ENCODE measurements at regions not wholly inside any gene's neighbourhood (a gene's known extent, or its start where the extent isn't known, plus 50 kb on each side); places are given as distances from the start of the nearest gene placed in this dataset.
"Not testable (repeated sequence)": the region's sequence is repeated elsewhere in the genome, so short reads cannot be mapped to it uniquely, and the experiment has no call there.

GRCh38 chr3:171915275-171915674 lies 72.1 kb downstream of the TMEM212 start:
- ChIA-PET CTCF (no interaction called here), POLR2A (no interaction called here)
- peaks cover 0 to 4% (median 0%) of the 10 kb centered on the region in 5 donors for H3K36me3 Mint-ChIP-seq
- H3K27me3 Mint-ChIP-seq = peaks cover 4 to 26% (median 13%) of the 10 kb centered on the region in 5 donors
- ATAC-seq (no peak), DNase-seq (no peak)
- Histone ChIP-seq H3K27ac (ENCODE audit: low read depth, low read length) (no peak overlapping the region), H3K27me3 (ENCODE audit: control insufficient read depth in 2 of 2, insufficient read depth in 2 of 2, low read length in 2 of 2) (no peaks in the 10 kb centered on the region), H3K4me3 (ENCODE audit: low read length) (no peak overlapping the region), H3K9me3 (ENCODE audit: control insufficient read depth in 2 of 3, low read length in 3 of 3) (peaks cover 0 to 2% (median 0%) of the 10 kb centered on the region in 3 experiments), H3K36me3 (ENCODE audit: control insufficient read depth in 2 of 3, insufficient read depth in 3 of 3, low read length in 3 of 3) (no peaks in the 10 kb centered on the region), H3K4me1 (ENCODE audit: control insufficient read depth in 2 of 2, insufficient read depth in 2 of 2, low read length in 2 of 2) (no peaks in the 10 kb centered on the region)
- H3K27ac Mint-ChIP-seq = no peak overlapping the region
- intact Hi-C loops (cut with micrococcal nuclease) = no loop called here
- H3K4me1 Mint-ChIP-seq = peaks cover 0 to 1% (median 0%) of the 10 kb centered on the region in 7 donors
- H3K9me3 Mint-ChIP-seq = peaks cover 2 to 25% (median 10%) of the 10 kb centered on the region in 11 donors
- no peak overlapping the region for H3K4me3 Mint-ChIP-seq

- Mint-ChIP-seq H3K36me3 (peaks cover 0 to 8% (median 3%) of the 10 kb centered on the region in 5 donors), H3K27me3 (peaks cover 4 to 37% (median 14%) of the 10 kb centered on the region in 5 donors), H3K4me1 (peaks cover 0 to 1% (median 0%) of the 10 kb centered on the region in 7 donors), H3K4me3 (no peak overlapping the region), H3K27ac (no peak overlapping the region), H3K9me3 (peaks cover 2 to 31% (median 17%) of the 10 kb centered on the region in 11 donors)
- no peaks in the 10 kb centered on the region for H3K27me3 ChIP-seq (ENCODE audit: control insufficient read depth in 2 of 2, insufficient read depth in 2 of 2, low read length in 2 of 2)
- H3K9me3 ChIP-seq (ENCODE audit: control insufficient read depth in 2 of 3, low read length in 3 of 3) = peaks cover 0 to 4% (median 0%) of the 10 kb centered on the region in 3 experiments
- POLR2A ChIA-PET = no interaction called here
- no peaks in the 10 kb centered on the region for H3K36me3 ChIP-seq (ENCODE audit: control insufficient read depth in 2 of 3, insufficient read depth in 3 of 3, low read length in 3 of 3)
- CTCF ChIA-PET = no interaction called here
- H3K4me3 ChIP-seq (ENCODE audit: low read length) = no peak overlapping the region
- intact Hi-C loops (cut with micrococcal nuclease) = no loop called here
- ATAC-seq (no peak), DNase-seq (no peak)
- H3K4me1 ChIP-seq (ENCODE audit: control insufficient read depth in 2 of 2, insufficient read depth in 2 of 2, low read length in 2 of 2) = no peaks in the 10 kb centered on the region
- no peak overlapping the region for H3K27ac ChIP-seq (ENCODE audit: low read depth, low read length)
These were observed 73.7 kb downstream of the TMEM212 start for GRCh38 chr3:171916888-171917287.

GRCh38 chr3:171922629-171923028 lies 79.5 kb downstream of the TMEM212 start:
- H3K9me3 ChIP-seq (ENCODE audit: control insufficient read depth in 2 of 3, low read length in 3 of 3); H3K27me3 ChIP-seq (ENCODE audit: control insufficient read depth in 2 of 2, insufficient read depth in 2 of 2, low read length in 2 of 2); H3K36me3 ChIP-seq (ENCODE audit: control insufficient read depth in 2 of 3, insufficient read depth in 3 of 3, low read length in 3 of 3); H3K4me3 ChIP-seq (ENCODE audit: low read length); POLR2A ChIA-PET; DNase-seq; H3K27ac ChIP-seq (ENCODE audit: low read depth, low read length); H3K4me3 Mint-ChIP-seq; ATAC-seq; H3K4me1 Mint-ChIP-seq; intact Hi-C loops (cut with micrococcal nuclease); CTCF ChIA-PET; H3K27ac Mint-ChIP-seq; H3K4me1 ChIP-seq (ENCODE audit: control insufficient read depth in 2 of 2, insufficient read depth in 2 of 2, low read length in 2 of 2): not testable (repeated sequence)
- Mint-ChIP-seq H3K9me3 (peaks cover 9 to 57% (median 28%) of the 10 kb centered on the region in 11 donors), H3K36me3 (peaks cover 0 to 11% (median 4%) of the 10 kb centered on the region in 5 donors), H3K27me3 (peaks cover 7 to 43% (median 17%) of the 10 kb centered on the region in 5 donors)

GRCh38 chr3:171923668-171924067 lies 80.5 kb downstream of the TMEM212 start:
- ATAC-seq; POLR2A ChIA-PET; H3K4me3 ChIP-seq (ENCODE audit: low read length); H3K27ac ChIP-seq (ENCODE audit: low read depth, low read length); DNase-seq; H3K36me3 ChIP-seq (ENCODE audit: control insufficient read depth in 2 of 3, insufficient read depth in 3 of 3, low read length in 3 of 3); H3K9me3 ChIP-seq (ENCODE audit: control insufficient read depth in 2 of 3, low read length in 3 of 3); H3K27me3 ChIP-seq (ENCODE audit: control insufficient read depth in 2 of 2, insufficient read depth in 2 of 2, low read length in 2 of 2); H3K4me3 Mint-ChIP-seq; H3K4me1 Mint-ChIP-seq; intact Hi-C loops (cut with micrococcal nuclease); CTCF ChIA-PET; H3K4me1 ChIP-seq (ENCODE audit: control insufficient read depth in 2 of 2, insufficient read depth in 2 of 2, low read length in 2 of 2); H3K27ac Mint-ChIP-seq: not testable (repeated sequence)
- peaks cover 9 to 57% (median 28%) of the 10 kb centered on the region in 11 donors for H3K9me3 Mint-ChIP-seq
- H3K36me3 Mint-ChIP-seq = peaks cover 0 to 11% (median 4%) of the 10 kb centered on the region in 5 donors
- peaks cover 10 to 44% (median 13%) of the 10 kb centered on the region in 5 donors for H3K27me3 Mint-ChIP-seq

- H3K27ac Mint-ChIP-seq; DNase-seq; H3K9me3 ChIP-seq (ENCODE audit: control insufficient read depth in 2 of 3, low read length in 3 of 3); intact Hi-C loops (cut with micrococcal nuclease); H3K4me1 ChIP-seq (ENCODE audit: control insufficient read depth in 2 of 2, insufficient read depth in 2 of 2, low read length in 2 of 2); H3K4me1 Mint-ChIP-seq; ATAC-seq; POLR2A ChIA-PET; H3K27me3 ChIP-seq (ENCODE audit: control insufficient read depth in 2 of 2, insufficient read depth in 2 of 2, low read length in 2 of 2); H3K36me3 ChIP-seq (ENCODE audit: control insufficient read depth in 2 of 3, insufficient read depth in 3 of 3, low read length in 3 of 3); CTCF ChIA-PET; H3K27ac ChIP-seq (ENCODE audit: low read depth, low read length); H3K4me3 ChIP-seq (ENCODE audit: low read length); H3K4me3 Mint-ChIP-seq: not testable (repeated sequence)
- peaks cover 6 to 41% (median 11%) of the 10 kb centered on the region in 5 donors for H3K27me3 Mint-ChIP-seq
- H3K36me3 Mint-ChIP-seq = peaks cover 0 to 11% (median 4%) of the 10 kb centered on the region in 5 donors
- H3K9me3 Mint-ChIP-seq = peaks cover 7 to 48% (median 28%) of the 10 kb centered on the region in 11 donors
These were observed 81.7 kb downstream of the TMEM212 start for GRCh38 chr3:171924864-171925263.

GRCh38 chr3:171932153-171932611 lies 89.0 kb downstream of the TMEM212 start:
- Histone ChIP-seq H3K4me3 (ENCODE audit: low read length) (no peak overlapping the region), H3K9me3 (ENCODE audit: control insufficient read depth in 2 of 3, low read length in 3 of 3) (no peaks in the 10 kb centered on the region), H3K4me1 (ENCODE audit: control insufficient read depth in 2 of 2, insufficient read depth in 2 of 2, low read length in 2 of 2) (no peaks in the 10 kb centered on the region), H3K36me3 (ENCODE audit: control insufficient read depth in 2 of 3, insufficient read depth in 3 of 3, low read length in 3 of 3) (no peaks in the 10 kb centered on the region), H3K27ac (ENCODE audit: low read depth, low read length) (no peak overlapping the region), H3K27me3 (ENCODE audit: control insufficient read depth in 2 of 2, insufficient read depth in 2 of 2, low read length in 2 of 2) (no peaks in the 10 kb centered on the region)
- H3K9me3 Mint-ChIP-seq = peaks cover 0 to 6% (median 0%) of the 10 kb centered on the region in 11 donors
- no peak overlapping the region for H3K27ac Mint-ChIP-seq
- ChIA-PET POLR2A (no interaction called here), CTCF (no interaction called here)
- DNase-seq (no peak), ATAC-seq (no peak)
- peaks cover 0 to 16% (median 7%) of the 10 kb centered on the region in 5 donors for H3K27me3 Mint-ChIP-seq
- H3K36me3 Mint-ChIP-seq = no peaks in the 10 kb centered on the region
- H3K4me1 Mint-ChIP-seq = peaks cover 0 to 8% (median 0%) of the 10 kb centered on the region in 7 donors
- H3K4me3 Mint-ChIP-seq = no peak overlapping the region
- intact Hi-C loops (cut with micrococcal nuclease) = no loop called here

- H3K27ac Mint-ChIP-seq = no peak overlapping the region
- Histone ChIP-seq H3K27ac (ENCODE audit: low read depth, low read length) (no peak overlapping the region), H3K36me3 (ENCODE audit: control insufficient read depth in 2 of 3, insufficient read depth in 3 of 3, low read length in 3 of 3) (no peaks in the 10 kb centered on the region), H3K4me1 (ENCODE audit: control insufficient read depth in 2 of 2, insufficient read depth in 2 of 2, low read length in 2 of 2) (no peaks in the 10 kb centered on the region), H3K4me3 (ENCODE audit: low read length) (no peak overlapping the region), H3K27me3 (ENCODE audit: control insufficient read depth in 2 of 2, insufficient read depth in 2 of 2, low read length in 2 of 2) (no peaks in the 10 kb centered on the region), H3K9me3 (ENCODE audit: control insufficient read depth in 2 of 3, low read length in 3 of 3) (no peaks in the 10 kb centered on the region)
- intact Hi-C loops (cut with micrococcal nuclease) = no loop called here
- H3K36me3 Mint-ChIP-seq = no peaks in the 10 kb centered on the region
- CTCF ChIA-PET = no interaction called here
- H3K27me3 Mint-ChIP-seq = peaks cover 0 to 16% (median 4%) of the 10 kb centered on the region in 5 donors
- H3K4me1 Mint-ChIP-seq = peaks cover 0 to 7% (median 0%) of the 10 kb centered on the region in 7 donors
- POLR2A ChIA-PET = no interaction called here
- H3K9me3 Mint-ChIP-seq = no peaks in the 10 kb centered on the region
- no peak overlapping the region for H3K4me3 Mint-ChIP-seq
- ATAC-seq = no peak
- no peak for DNase-seq
These were observed 90.3 kb downstream of the TMEM212 start for GRCh38 chr3:171933441-171933840.

Measured in naive thymus-derived CD4-positive, alpha-beta T cell (primary cell).